ENCODE measurements at regions not wholly inside any gene's neighbourhood (a gene's known extent, or its start where the extent isn't known, plus 50 kb on each side); places are given as distances from the start of the nearest gene placed in this dataset.

DNA sequence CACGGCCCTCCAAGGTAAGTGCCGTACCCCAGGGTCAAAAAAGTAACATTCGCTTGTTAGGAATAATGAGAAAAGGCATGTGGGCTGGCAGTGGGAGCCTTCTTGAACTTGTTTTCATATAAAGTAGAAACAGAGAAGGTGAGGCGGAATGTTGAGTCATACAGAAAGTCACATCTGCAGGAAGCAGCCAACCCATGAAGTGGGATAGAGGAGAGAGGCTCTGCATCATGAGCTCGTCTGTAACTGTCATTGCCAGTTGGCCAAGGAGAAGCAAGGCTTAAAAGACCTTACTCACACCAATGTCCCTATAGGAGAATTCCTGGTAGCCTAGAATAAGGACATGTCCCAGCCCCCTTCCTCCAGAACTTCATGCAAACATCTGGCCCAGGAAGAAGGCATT, 253.3 kb downstream of the BUD13 start:
- no peak overlapping the region for H3K4me3 ChIP-seq (ENCODE audit: low read length)
- no peak for DNase-seq (ENCODE audit: low read depth, low spot score)

DNA sequence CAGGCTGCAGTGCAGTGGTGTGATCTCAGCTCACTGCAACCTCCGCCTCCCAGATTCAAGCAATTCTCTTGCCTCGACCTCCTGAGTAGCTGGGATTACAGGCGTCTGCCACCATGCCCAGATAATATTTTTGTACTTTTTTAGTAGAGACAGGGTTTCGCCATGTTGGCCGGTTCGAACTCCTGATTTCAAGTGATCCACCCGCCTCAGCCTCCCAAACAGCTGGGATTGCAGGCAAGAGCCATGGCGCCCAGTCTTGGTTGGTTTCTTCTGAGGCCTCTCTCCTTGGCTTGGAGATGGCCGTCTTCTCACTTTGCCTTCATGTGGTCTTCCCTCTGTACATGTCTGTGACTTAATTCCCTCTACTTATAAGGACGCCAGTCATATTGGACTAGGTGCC, 254.6 kb downstream of the BUD13 start:
- H3K4me3 ChIP-seq (ENCODE audit: low read length): no peak overlapping the region
- DNase-seq (ENCODE audit: low read depth, low spot score): no peak

DNA sequence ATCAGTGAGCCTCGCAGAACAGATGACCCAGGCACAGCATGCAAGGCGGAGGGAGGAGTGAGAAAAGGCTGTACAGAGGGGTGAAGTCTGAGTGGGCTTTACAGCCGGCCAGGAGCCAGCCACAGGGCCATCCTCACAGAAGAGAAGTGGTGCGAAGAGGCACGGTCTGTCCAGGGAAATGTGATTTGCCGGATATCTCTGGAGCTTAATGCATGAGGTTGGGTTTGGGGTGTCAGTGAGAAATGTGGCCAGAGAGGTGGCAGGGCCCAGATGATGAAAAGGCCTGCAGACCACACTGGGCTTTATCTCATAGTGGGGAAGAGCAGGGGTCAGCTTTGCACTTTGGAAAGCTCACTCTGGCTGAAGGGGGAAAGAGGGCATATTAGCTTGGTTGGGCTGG, 255.2 kb downstream of the BUD13 start:
- H3K4me3 ChIP-seq (ENCODE audit: low read length): no peak overlapping the region
- DNase-seq (ENCODE audit: low read depth, low spot score): no peak

DNA sequence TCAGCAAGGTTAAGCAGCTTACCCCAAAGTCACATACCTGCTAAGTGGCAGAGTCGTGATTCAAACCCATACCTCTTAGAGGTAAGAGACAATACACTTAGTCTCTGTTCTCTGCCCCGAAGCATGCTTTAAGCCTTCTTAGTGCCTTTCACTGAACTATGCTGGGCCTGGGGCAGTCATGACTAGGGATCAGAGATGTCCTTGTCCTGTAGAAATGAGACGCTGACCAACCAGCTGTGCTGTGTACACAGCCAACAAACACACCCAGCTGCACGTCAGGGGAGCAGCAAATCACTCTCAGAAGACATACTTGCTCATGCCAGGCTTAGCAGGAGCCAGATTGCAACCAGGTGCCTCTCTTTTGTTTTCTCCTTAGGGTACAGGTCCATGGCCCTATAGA, 255.7 kb downstream of the BUD13 start:
- no peak for DNase-seq (ENCODE audit: low read depth, low spot score)
- no peak overlapping the region for H3K4me3 ChIP-seq (ENCODE audit: low read length)

DNA sequence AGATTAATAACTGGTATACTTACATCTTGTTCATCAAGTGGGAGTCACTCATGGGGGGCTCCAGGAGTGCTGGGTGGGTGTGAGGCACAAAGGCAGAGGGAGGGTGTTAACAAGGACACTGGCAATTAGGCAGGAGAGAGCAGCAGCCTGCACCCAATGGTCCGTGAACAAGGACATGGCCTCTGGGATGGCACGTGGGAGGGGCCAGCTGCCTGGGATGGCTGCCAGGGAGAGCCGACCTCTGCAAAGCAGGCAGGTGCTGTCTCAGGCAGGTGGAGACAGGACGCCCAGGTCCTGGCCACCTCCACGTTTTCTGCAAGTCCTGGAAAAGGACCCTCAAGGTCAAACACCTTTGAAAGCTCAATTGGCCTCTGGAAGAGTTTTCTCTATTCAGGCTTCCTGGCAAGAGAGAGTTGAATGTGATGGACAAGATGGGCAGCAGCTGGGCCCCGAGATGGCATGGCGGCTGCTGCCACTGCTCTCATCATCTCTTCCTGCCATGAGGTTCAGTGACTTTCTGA, 257.1 kb downstream of the BUD13 start:
- no peak for DNase-seq (ENCODE audit: low read depth, low spot score)

DNA sequence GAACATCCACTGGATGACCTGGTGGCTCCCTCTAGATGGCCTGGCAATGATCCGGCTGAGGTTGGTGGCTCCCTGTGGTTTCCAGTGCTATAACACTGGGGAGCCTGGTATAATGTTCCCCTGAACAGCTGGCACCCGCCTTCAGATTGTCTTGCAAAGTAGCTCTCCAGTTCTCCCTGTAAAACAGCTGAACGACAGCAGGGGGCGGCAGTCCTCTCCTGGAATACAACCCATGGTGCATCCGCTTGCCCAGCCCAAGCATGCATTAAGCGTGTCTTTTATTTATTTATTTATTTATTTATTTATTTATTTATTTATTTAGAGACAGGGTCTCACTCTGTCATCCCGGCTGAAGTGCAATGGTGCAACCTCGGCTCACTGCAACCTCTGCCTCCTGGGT, 258.9 kb downstream of the BUD13 start:
- H3K4me3 ChIP-seq (ENCODE audit: low read length): no peak overlapping the region
- peak; percentile 50 for DNase-seq (ENCODE audit: low read depth, low spot score)

More for the DNA sequence above, 257.1 kb downstream of the BUD13 start:
- H3K4me3 ChIP-seq (ENCODE audit: low read length): no peak overlapping the region

DNA sequence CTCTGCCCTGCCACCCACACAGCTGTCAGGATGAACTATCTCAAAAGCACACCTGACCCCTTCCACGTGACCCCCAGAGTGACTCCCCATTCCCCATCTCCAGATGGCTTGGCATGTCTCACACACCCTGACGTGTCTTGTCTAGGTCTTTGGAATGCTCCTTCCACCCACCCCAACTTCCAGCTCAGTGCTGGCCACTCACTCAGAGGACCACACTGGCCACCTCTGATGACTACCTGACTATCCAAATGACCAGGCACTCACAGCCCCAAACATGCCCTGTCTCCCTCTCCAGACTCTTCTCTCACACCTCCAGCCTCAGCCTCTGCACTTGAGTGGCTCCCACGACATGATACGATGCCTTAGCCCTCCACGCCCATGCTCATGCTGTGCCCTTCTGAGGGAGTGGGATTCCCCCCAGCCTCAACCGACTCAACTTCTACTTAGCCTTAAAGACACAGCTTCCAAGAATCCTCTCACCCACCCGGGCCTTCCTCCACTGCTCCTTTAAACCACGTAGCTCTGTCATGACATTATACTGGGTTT, 259.4 kb downstream of the BUD13 start:
- no peak for DNase-seq (ENCODE audit: low read depth, low spot score)
- H3K4me3 ChIP-seq (ENCODE audit: low read length): no peak overlapping the region

DNA sequence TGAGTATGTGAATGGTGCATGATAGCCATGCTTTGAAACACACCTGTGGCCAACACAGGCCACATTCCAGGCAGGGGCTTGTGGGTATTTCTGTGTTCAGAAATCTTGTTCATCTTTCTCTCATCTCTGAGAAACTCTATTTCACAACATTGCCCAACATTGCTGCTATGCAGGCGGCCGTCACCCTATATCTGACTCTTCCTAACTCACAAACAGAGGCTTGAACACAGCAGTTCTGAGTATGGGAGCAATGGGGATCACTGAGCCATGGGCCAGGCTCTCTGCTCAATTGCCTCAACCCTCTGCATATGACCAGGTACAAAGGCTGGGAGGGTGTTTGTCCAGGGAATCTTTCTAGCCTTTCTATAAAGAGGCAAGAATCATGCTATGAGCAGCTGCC, 259.9 kb downstream of the BUD13 start:
- DNase-seq (ENCODE audit: low read depth, low spot score): no peak
- no peak overlapping the region for H3K4me3 ChIP-seq (ENCODE audit: low read length)

DNA sequence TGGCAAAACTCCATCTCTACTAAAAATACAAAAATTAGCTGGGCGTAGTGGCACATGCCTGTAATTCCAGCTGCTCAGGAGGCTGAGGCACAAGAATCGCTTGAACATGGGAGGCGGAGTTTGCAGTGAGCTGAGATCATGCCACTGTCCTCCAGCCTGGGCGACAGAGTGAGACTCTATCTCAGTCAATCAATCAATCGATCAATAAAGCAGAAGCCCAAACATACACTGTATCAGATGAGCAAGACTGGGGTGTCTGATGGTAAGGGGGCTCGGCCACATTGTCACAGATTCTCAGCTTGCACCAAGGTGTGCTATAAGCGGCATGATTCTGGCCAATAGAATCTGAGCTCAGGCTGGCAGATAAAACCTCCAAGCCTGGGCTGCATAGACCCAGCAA, 261.1 kb downstream of the BUD13 start:
- no peak for DNase-seq (ENCODE audit: low read depth, low spot score)
- H3K4me3 ChIP-seq (ENCODE audit: low read length): no peak overlapping the region

DNA sequence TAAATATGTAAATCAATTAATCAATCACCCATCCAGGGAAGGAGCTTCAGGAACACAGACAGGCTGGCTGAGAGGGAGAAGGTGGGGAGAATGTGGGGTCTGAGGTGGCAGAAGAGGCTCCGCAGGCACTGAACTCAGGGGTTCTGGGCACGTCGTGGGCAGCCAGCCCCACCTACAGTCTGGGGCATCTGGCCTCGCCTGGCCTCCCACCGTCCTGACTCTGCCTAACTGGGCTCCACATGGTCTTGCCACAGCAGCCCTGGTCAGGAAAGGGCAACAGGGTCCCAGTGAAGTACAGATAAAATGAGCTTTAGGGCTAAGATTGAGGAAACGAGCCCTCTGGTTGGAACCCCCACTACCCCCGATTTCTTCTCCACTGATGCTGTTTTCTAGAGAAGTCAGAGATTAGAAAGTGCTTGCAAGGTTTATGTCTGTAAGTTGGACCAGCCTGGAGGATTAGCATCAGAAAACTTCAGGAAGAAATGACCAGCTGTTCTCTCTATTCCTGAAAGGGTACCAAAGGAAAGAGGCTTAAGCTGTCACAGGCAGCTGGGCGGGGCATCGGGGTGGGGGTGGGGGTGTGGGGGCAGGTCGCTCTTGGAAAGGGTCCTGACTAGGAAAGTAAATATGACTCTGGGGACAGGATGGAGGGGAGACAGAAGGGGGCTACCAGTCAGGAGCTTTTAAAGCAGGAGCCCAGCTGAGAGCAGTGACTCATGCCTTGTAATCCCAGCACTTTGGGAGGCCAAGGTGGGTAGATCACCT, 261.7 kb downstream of the BUD13 start:
- no peak overlapping the region for H3K4me3 ChIP-seq (ENCODE audit: low read length)
- DNase-seq (ENCODE audit: low read depth, low spot score): no peak

DNA sequence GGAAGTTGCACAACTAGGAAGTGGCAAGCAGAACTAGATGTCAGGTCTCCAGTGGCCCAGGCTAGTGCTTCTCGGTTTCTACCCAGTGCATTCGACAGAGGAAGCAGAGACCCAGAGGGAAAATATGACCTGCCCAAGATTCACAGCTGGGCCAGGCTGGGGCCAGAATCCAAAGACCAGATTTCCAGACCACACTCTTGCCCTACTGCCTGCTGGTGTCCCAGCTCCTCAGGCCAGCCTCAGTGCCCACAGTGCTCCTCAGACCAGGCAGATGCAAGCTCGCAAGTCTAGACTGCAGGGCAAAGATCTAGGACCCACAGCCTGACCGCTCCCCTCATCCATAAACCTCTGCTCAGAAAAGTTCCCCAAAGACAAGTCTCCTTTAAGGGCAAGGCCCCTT, 262.6 kb downstream of the BUD13 start:
- H3K4me3 ChIP-seq (ENCODE audit: low read length): no peak overlapping the region
- DNase-seq (ENCODE audit: low read depth, low spot score): no peak

DNA sequence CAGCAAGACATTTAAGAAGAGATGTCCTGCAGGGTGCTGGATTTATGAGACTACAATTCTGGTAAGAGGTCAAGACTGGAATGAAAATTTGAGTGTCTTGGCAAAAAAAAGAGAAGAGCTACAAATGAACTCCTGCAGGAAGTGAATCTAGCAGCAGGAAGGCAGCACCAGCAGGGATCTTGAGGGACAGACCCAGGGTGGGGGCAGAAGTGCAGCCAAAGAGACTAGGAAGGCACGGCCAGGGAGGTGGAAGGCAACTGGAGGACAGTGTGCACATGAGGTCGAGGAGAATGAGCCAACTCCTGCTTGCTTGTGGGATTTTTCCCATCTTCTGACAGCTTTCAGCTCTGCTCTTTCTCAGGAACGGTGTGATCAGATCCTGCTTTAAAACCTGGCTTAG, 263.2 kb downstream of the BUD13 start:
- no peak for DNase-seq (ENCODE audit: low read depth, low spot score)
- no peak overlapping the region for H3K4me3 ChIP-seq (ENCODE audit: low read length)

DNA sequence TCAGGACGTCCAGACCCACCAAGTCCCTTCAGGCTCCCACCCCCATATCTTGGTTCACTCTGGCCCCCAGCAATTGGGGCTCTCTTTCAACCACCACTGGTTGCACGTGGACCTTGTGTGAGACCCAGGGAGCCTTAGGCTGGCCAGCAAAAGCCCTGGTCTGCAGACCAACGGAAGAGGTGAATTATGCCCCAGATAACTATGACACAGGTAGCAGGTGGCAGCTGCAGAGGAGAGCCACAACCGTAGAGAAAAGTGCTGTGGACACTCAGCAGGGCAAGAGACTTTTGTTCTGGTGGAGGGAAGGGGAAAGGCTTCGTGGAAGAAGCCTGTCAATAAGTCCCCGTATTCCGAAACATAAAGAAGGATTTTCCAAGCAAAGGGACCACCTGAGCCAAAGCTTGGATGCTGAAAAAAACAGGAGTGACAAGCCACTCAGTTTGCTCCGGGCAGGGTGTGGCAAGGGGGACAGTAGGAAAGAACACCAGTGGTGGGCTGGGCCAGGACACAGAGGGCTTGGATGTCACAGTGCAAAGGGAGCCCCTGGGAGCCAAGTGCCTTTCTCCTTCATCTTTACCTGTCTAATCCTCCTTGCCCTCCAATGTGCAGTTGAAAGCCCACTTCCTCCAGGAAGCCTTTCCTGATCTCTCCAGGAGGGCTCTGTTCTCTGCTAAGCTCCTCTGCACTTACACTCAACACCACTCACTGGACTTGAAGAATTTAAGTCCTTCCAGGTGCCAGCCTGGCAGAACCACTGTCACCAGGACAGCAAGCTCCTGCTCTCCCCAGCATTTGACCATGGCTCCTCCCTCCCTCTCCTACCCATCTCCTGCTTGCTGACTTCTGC, 264.7 kb downstream of the BUD13 start:
- H3K4me3 ChIP-seq (ENCODE audit: low read length): no peak overlapping the region
- no peak for DNase-seq (ENCODE audit: low read depth, low spot score)

DNA sequence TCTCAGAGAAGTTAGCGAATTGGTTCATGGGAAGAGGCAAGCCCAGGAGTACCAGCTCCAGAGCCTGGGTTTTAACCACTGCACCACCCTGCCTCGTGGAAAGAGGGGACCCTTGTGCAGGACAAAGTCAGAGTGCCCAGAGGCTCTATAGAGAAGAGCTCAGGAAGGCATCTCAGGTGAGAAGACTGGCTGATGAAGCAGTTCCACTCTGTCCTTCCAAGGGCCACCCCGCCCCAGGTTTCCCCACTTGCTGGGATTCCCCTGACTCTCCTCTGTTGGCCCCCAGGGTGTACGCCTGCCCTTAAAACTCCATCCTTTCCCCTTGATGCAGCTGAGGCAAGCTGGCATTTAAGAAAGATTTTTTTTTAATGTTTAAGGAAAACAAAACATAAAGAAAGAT, 265.8 kb downstream of the BUD13 start:
- no peak for DNase-seq (ENCODE audit: low read depth, low spot score)
- no peak overlapping the region for H3K4me3 ChIP-seq (ENCODE audit: low read length)

DNA sequence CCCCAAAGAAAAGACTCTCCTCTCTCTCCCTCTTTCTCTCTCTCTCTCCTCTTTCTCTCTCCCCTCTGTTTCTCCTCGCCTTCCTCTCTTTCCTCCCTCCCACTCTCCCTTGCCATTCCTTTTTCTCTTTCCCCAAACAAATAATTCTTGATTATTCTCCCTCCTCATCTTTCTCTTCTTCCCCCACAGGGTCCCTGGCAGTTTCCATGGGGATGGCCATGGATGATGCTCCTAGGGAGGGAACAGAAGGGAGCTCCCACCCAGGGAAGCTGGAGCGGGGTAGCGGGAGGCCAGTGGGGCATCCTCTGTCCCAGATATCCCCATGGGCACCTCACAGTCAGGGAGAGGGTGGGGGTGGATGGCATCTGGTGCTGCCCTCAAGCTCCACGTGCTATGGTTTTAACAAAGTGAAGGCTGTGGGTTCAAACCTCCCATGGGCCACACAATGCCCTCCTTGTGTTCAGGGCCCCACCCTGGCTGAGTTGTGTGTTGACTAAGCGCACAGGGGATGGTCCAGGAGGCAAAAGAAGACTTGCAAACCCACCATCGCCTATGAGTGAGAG, 266.4 kb downstream of the BUD13 start:
- no peak overlapping the region for H3K4me3 ChIP-seq (ENCODE audit: low read length)
- DNase-seq (ENCODE audit: low read depth, low spot score): no peak

DNA sequence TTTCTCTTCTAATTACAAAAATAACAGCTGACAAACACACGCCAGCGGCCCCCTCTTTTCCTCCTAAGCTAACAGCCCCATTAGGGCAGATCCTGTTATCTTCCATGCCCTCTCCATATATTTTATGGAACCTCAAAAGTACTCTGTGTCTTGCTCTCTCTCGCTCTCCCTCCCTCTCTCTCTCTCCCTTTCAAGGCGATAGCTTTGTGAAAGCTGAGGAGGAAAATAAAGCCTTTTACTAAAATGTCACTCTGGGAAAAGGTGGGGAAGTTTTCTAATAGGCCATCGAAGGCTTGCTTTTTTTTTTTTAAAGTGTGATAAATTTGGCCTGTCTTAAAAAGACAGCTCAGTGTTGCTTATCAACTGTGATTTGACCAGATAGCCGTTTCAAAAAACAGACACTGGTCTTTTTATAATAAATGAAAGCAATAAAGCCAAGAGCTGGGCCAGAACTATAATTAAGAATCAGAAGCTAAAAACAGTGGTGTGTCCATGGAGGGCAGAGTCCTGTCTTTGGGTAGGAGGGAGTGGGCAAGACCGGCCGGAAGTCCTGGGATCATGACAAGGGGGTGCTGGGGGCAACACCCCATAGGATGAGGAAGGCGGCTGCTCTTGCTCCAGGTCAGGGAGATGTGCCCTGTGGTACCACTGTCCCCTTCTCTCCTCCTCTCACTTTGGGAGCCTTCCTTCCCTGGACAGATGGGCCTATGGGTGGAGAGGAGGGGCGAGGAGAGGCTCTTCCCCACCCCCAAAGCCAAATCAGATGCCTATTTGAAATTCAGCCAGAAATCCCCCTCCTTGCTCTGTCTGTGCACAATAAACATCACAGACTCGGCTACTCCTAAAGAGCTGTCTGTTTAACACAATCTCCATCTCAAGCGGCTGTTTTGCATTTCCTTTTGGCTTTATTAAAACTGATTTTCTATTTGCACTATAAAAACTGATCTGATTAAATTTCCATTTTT, 267.2 kb downstream of the BUD13 start:
- no peak overlapping the region for H3K4me3 ChIP-seq (ENCODE audit: low read length)
- DNase-seq (ENCODE audit: low read depth, low spot score): no peak

DNA sequence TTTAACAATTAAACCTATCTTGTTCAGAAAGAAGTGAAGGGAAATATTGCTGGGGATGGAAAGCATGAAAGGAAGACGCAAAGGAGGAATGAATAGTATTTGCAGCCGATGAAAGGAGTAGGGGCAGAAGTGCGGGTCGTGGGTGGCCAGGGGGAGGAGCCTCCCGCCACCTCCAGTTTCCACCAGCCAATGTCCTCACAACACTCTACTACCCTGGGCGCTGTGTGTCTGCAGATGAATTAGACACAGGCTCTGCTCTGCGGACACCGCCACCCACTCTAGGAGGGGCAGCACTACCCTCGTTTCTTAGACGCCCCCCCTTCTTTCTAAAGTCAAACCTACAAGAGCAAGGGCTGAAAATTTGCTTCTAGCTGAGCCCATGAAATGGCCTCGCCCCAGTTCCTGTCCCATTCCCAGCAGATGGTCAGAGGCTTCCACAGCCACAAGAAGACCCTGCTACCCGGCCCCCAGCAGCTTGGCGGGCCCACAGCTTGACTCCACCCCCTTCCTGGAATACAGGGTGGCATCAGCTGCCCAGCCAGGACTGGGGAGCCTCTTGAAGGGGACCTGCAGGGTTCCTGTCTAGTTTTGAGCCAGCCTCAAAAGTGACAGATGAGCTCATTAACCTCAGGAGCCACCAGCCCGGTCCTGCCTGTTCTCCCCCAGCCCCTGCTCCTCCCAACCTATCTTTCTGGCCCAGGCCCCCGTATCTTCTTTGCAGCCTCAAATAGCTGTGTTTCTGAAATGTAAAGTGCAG, 268.1 kb downstream of the BUD13 start:
- DNase-seq (ENCODE audit: low read depth, low spot score): no peak
- no peak overlapping the region for H3K4me3 ChIP-seq (ENCODE audit: low read length)

Data from Jurkat, Clone E6-1 (cell line).